ENCODE measurements at regions not wholly inside any gene's neighbourhood (a gene's known extent, or its start where the extent isn't known, plus 50 kb on each side); places are given as distances from the start of the nearest gene placed in this dataset.

DNA sequence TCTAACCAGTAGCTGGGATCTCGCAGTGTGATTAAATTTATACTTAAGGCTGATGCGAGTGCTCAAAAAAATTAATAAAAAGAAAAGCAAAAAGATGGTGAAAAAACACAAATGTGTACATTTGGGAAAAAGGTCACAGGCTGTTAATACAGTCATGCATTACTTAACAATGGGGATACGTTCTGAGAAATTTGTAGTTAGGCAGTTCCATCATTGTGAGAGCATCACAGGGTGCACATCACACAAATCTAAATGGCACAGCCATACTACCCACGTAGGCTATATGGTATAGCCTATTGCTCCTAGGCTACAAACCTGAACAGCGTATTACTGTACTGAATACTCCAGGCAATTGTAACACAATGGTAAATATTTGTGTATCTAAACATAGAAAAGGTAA, 142.4 kb upstream of the MYOCD start:
- in situ Hi-C loops (cut with MboI; ENCODE audit: low pct_unique_long_range_greater_than_20kb, low sequenced_read_pairs, unreplicated experiment): no loop called here

DNA sequence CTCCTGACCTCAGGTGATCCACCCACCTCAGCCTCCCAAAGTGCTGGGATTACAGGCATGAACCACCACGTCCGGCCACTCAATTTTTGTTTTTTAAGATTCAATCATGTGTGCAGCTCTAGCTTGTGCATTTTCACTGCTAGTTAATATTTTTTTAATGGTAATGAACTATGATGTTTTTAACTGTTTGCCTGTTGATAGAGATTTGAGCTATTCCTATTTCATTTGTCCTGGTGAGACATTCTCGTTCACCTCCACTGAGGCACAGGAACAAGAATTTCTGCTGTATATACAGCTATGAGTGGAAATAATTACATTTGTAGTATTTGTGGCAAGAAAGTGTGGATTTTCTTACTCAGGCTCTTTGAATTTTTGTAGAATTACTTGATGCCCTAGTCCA, 137.7 kb upstream of the MYOCD start:
- TF ChIP-seq, protein P1, sequence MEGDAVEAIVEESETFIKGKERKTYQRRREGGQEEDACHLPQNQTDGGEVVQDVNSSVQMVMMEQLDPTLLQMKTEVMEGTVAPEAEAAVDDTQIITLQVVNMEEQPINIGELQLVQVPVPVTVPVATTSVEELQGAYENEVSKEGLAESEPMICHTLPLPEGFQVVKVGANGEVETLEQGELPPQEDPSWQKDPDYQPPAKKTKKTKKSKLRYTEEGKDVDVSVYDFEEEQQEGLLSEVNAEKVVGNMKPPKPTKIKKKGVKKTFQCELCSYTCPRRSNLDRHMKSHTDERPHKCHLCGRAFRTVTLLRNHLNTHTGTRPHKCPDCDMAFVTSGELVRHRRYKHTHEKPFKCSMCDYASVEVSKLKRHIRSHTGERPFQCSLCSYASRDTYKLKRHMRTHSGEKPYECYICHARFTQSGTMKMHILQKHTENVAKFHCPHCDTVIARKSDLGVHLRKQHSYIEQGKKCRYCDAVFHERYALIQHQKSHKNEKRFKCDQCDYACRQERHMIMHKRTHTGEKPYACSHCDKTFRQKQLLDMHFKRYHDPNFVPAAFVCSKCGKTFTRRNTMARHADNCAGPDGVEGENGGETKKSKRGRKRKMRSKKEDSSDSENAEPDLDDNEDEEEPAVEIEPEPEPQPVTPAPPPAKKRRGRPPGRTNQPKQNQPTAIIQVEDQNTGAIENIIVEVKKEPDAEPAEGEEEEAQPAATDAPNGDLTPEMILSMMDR (IDR thresholded peaks at IDR 0.05; ENCODE audit: extremely low read depth, insufficient read depth, missing control alignments): no peak
- DNase-seq (ENCODE audit: low spot score): no peak
- in situ Hi-C loops (cut with MboI; ENCODE audit: low pct_unique_long_range_greater_than_20kb, low sequenced_read_pairs, unreplicated experiment): no loop called here

More for the DNA sequence above, 142.4 kb upstream of the MYOCD start:
- TF ChIP-seq, protein P1 (IDR thresholded peaks at IDR 0.05; ENCODE audit: extremely low read depth, insufficient read depth, missing control alignments): no peak
- DNase-seq (ENCODE audit: low spot score): no peak

DNA sequence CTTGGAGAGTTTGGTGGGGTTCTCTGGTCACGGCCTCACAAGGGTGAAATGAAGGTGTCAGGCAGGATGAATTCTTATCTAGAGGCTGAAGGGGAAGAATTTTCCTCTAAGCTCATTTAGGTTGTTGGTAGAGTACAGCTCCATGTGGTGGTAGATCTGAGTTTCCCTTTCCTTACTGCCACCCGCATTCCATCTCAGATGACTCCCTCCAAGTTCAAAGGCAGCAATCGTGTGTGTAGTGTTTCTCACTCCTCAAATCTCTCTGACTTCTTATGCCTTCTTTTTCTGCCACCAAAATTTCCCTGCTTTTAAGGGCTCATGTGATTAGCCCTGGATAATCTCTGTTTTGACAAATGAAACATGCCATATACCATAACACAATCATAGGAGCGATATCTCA, 135.5 kb upstream of the MYOCD start:
- in situ Hi-C loops (cut with MboI; ENCODE audit: low pct_unique_long_range_greater_than_20kb, low sequenced_read_pairs, unreplicated experiment): no loop called here
- no peak for DNase-seq (ENCODE audit: low spot score)
- TF ChIP-seq, protein P1 (IDR thresholded peaks at IDR 0.05; ENCODE audit: extremely low read depth, insufficient read depth, missing control alignments): no peak

GRCh38 chr17:12536021-12536420, 129.7 kb upstream of the MYOCD start:
- TF ChIP-seq, protein P1 (IDR thresholded peaks at IDR 0.05; ENCODE audit: extremely low read depth, insufficient read depth, missing control alignments): no peak
- in situ Hi-C loops (cut with MboI; ENCODE audit: low pct_unique_long_range_greater_than_20kb, low sequenced_read_pairs, unreplicated experiment): no loop called here
- DNase-seq (ENCODE audit: low spot score): no peak

DNA sequence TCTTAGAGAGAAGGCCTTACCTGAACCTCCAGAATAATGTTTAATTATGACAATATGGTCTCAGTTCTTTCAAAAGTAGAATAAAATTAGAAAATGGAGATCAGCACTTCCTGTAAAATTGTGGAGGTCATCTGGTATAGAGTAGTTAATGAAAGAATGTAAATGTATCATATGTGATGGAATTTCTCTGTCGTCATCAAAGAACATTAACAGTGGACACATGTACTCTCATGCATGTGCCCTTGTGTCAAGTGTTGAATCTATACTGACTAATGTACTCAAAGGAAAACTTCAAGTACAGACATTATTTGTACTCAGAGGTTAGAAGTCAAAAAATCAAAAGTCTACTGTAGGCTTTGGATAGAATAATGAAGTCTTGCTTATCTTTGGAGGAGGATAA, 129.2 kb upstream of the MYOCD start:
- DNase-seq (ENCODE audit: low spot score): no peak
- TF ChIP-seq, protein P1 (IDR thresholded peaks at IDR 0.05; ENCODE audit: extremely low read depth, insufficient read depth, missing control alignments): no peak
- in situ Hi-C loops (cut with MboI; ENCODE audit: low pct_unique_long_range_greater_than_20kb, low sequenced_read_pairs, unreplicated experiment): no loop called here

DNA sequence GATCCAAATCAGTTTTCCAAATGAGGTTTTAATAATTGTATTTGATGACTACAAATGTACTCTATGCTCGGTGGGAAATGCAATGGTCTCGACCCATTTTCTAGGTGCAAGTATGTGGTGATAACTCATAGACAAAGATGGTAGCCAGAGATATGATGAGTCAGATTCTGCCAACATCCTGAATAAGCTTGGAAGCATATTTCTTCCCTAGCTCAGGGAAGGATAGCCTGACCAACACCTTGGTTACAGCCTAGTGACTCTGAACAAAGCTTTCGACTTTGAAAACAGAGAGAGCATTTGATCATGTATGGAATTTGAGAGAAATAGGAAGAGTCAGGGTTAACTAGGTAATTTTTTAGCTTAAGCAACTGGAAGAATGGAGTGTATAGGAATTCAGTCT, 128.3 kb upstream of the MYOCD start:
- in situ Hi-C loops (cut with MboI; ENCODE audit: low pct_unique_long_range_greater_than_20kb, low sequenced_read_pairs, unreplicated experiment): no loop called here
- DNase-seq (ENCODE audit: low spot score): no peak
- TF ChIP-seq, protein P1 (IDR thresholded peaks at IDR 0.05; ENCODE audit: extremely low read depth, insufficient read depth, missing control alignments): no peak

DNA sequence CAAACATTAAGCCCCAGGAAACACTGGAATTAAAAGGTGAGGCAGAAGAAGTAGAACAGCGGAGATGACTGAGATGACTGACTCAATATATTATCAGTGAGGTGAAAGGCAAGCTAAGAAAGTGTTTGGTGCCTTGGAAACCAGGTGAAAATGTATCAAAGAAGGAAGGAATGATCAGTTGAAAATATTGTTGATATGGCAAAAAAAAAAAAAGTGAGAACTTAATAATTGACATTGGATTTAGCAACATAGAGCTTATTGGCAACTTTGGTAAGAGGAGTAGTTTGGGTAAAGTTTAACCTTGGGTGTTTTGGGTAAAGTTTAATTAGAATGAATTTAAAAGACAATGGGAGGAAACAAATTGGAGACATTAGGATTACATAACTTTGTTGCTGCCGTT, 127.7 kb upstream of the MYOCD start:
- in situ Hi-C loops (cut with MboI; ENCODE audit: low pct_unique_long_range_greater_than_20kb, low sequenced_read_pairs, unreplicated experiment): no loop called here
- DNase-seq (ENCODE audit: low spot score): no peak

More for the DNA sequence above, 127.7 kb upstream of the MYOCD start:
- TF ChIP-seq, protein P1 (IDR thresholded peaks at IDR 0.05; ENCODE audit: extremely low read depth, insufficient read depth, missing control alignments): no peak
